Upper lobe of right lung (tissue), 1 donor: ENCODE measurements at regions not wholly inside any gene's neighbourhood (a gene's known extent, or its start where the extent isn't known, plus 50 kb on each side); places are given as distances from the start of the nearest gene placed in this dataset.
"Not testable (repeated sequence)": the region's sequence is repeated elsewhere in the genome, so short reads cannot be mapped to it uniquely, and the experiment has no call there.

Experiments used
- ATAC-seq: fragments of 200-7000 bp; cut with Tn5 transposase; one replicate; pipeline ENCODE4 v1.9.1; 2020; ENCODE audit warnings: mild to moderate bottlenecking, moderate library complexity
- DNase-seq: peaks from one replicate; pipeline ENCODE4 v3.0.0-alpha.2; 2020
- H3K27ac ChIP-seq: fragments of 200-600 bp; one replicate; pipeline ENCODE4 v1.8.0; 2022
- H3K27me3 ChIP-seq: fragments of 200-600 bp; one replicate; pipeline ENCODE4 v1.8.0; 2022; ENCODE audit warnings: mild to moderate bottlenecking
- H3K36me3 ChIP-seq: fragments of 200-600 bp; one replicate; pipeline ENCODE4 v1.8.0; 2022
- H3K4me1 ChIP-seq: fragments of 200-600 bp; one replicate; pipeline ENCODE4 v1.8.0; 2022
- H3K4me3 ChIP-seq: fragments of 200-600 bp; one replicate; pipeline ENCODE4 v1.8.0; 2022; ENCODE audit warnings: mild to moderate bottlenecking
- H3K9me3 ChIP-seq: fragments of 200-600 bp; one replicate; pipeline ENCODE4 v1.8.0; 2022
- CTCF ChIP-seq: fragments of 200-600 bp; IDR thresholded peaks from one replicate; pipeline ENCODE4 v1.8.0; 2022; ENCODE audit warnings: antibody characterized with exemption
- intact Hi-C: fragments of 100-400 bp; cut with DNase I; formaldehyde crosslinking; loops from one replicate; pipeline ENCODE4 v1.11.0; 2022
- donor health status: DM: no; HTN: yes; CAD: no; lungs with severe emphysema.

GRCh38 chr4:52202931-52203330, 151.8 kb downstream of the SPATA18 start:
- no peaks in the 10 kb centered on the region for H3K4me1 ChIP-seq
- H3K27ac ChIP-seq, result no peak overlapping the region
- DNase-seq, result no peak
- H3K4me3 ChIP-seq, result no peak overlapping the region
- no peak for TF ChIP-seq CTCF
- H3K9me3 ChIP-seq, result no peaks in the 10 kb centered on the region
- intact Hi-C loops, result no loop called here
- ATAC-seq, result no peak
- H3K36me3 ChIP-seq, result no peaks in the 10 kb centered on the region
- H3K27me3 ChIP-seq, result no peaks in the 10 kb centered on the region

- ATAC-seq, result no peak
- intact Hi-C loops, result no loop called here
Measured at GRCh38 chr4:52203351-52203750, 152.2 kb downstream of the SPATA18 start.

GRCh38 chr4:52204921-52205320, 153.8 kb downstream of the SPATA18 start:
- DNase-seq (no peak), ATAC-seq (no peak)
- no peak overlapping the region for H3K27ac ChIP-seq
- H3K4me3 ChIP-seq, result no peak overlapping the region
- no peaks in the 10 kb centered on the region for H3K36me3 ChIP-seq
- intact Hi-C loops, result no loop called here
- TF ChIP-seq CTCF, result no peak
- H3K4me1 ChIP-seq, result no peaks in the 10 kb centered on the region
- H3K27me3 ChIP-seq, result no peaks in the 10 kb centered on the region
- no peaks in the 10 kb centered on the region for H3K9me3 ChIP-seq

More at GRCh38 chr4:52203351-52203750, 152.2 kb downstream of the SPATA18 start:
- Histone ChIP-seq H3K27ac (no peak overlapping the region), H3K4me3 (no peak overlapping the region), H3K36me3 (no peaks in the 10 kb centered on the region), H3K27me3 (no peaks in the 10 kb centered on the region), H3K4me1 (no peaks in the 10 kb centered on the region), H3K9me3 (no peaks in the 10 kb centered on the region)
- DNase-seq, result no peak
- no peak for TF ChIP-seq CTCF

GRCh38 chr4:52207146-52207545, 156.0 kb downstream of the SPATA18 start:
- intact Hi-C loops, H3K4me1 ChIP-seq, DNase-seq, H3K27ac ChIP-seq, H3K9me3 ChIP-seq, H3K4me3 ChIP-seq, H3K27me3 ChIP-seq, H3K36me3 ChIP-seq, ATAC-seq: not testable (repeated sequence)

GRCh38 chr4:52212702-52213101, 161.6 kb downstream of the SPATA18 start:
- Histone ChIP-seq H3K27ac (no peak overlapping the region), H3K9me3 (no peaks in the 10 kb centered on the region), H3K4me1 (no peaks in the 10 kb centered on the region), H3K27me3 (no peaks in the 10 kb centered on the region), H3K4me3 (no peak overlapping the region), H3K36me3 (no peaks in the 10 kb centered on the region)
- DNase-seq, result no peak
- no peak for ATAC-seq
- TF ChIP-seq CTCF, result no peak
- intact Hi-C loops, result no loop called here

GRCh38 chr4:52231526-52231925, 180.4 kb downstream of the SPATA18 start:
- no peak overlapping the region for H3K27ac ChIP-seq
- DNase-seq (no peak), ATAC-seq (no peak)
- H3K4me1 ChIP-seq, result no peaks in the 10 kb centered on the region
- no peaks in the 10 kb centered on the region for H3K9me3 ChIP-seq
- H3K4me3 ChIP-seq, result no peak overlapping the region
- intact Hi-C loops, result no loop called here
- no peaks in the 10 kb centered on the region for H3K36me3 ChIP-seq
- no peaks in the 10 kb centered on the region for H3K27me3 ChIP-seq
- no peak for TF ChIP-seq CTCF
